ENCODE measurements at regions not wholly inside any gene's neighbourhood (a gene's known extent, or its start where the extent isn't known, plus 50 kb on each side); places are given as distances from the start of the nearest gene placed in this dataset.
A peak's percentile ranks its signal among the peaks of the same experiment; 100 is the strongest.

- peak; percentile 72; the same call in 1 of the 2 replicates for TF ChIP-seq HLTF (IDR thresholded peaks at IDR 0.05)
- TF ChIP-seq CREM (IDR thresholded peaks at IDR 0.05; ENCODE audit: low read depth), result peak; percentile 65
- TF ChIP-seq MTF1 (CRISPR knock-in tag; IDR thresholded peaks at IDR 0.05; ENCODE audit: borderline replicate concordance), result no peak
- TF ChIP-seq MAFK (IDR thresholded peaks at IDR 0.05; ENCODE audit: low read length), result 0 out of 2 replicates have a peak, but pooled peaks have one; percentile 4
- peak; percentile 14; the same call in 1 of the 2 replicates for TF ChIP-seq TEAD2 (tag; IDR thresholded peaks at IDR 0.05)
- TF ChIP-seq MXI1 (IDR thresholded peaks at IDR 0.05; ENCODE audit: low read depth, low read length), result no peak
- TF ChIP-seq KDM2B (CRISPR knock-in tag; IDR thresholded peaks at IDR 0.05), result no peak
- no peak for TF ChIP-seq ZSCAN29 (IDR thresholded peaks at IDR 0.05)
- TF ChIP-seq ZZZ3 (IDR thresholded peaks at IDR 0.05), result no peak
- no peak for TF ChIP-seq ZNF316 (IDR thresholded peaks at IDR 0.05)
- TF ChIP-seq FOXJ2 (tag; IDR thresholded peaks at IDR 0.05), result peak; percentile 79
- TF ChIP-seq ELF4 (CRISPR knock-in tag; IDR thresholded peaks at IDR 0.05), result no peak
- no peak for TF ChIP-seq HIVEP1 (CRISPR knock-in tag; IDR thresholded peaks at IDR 0.05)
- 0 out of 2 replicates have a peak, but pooled peaks have one; percentile 36 for TF ChIP-seq HBP1 (CRISPR knock-in tag; IDR thresholded peaks at IDR 0.05)
- no peak for TF ChIP-seq ZNF174 (CRISPR knock-in tag; IDR thresholded peaks at IDR 0.05)
- TF ChIP-seq TFAM (CRISPR knock-in tag; conservative IDR thresholded peaks at IDR 0.05), result no peak
- TF ChIP-seq JUND (IDR thresholded peaks at IDR 0.05; ENCODE audit: borderline replicate concordance, low read depth, low read length), result no peak
- peak; percentile 8; the same call in 1 of the 3 replicates for TF ChIP-seq JUND (tag; IDR thresholded peaks at IDR 0.05; ENCODE audit: borderline replicate concordance, low read depth, low read length)
- TF ChIP-seq RFX7 (CRISPR knock-in tag; IDR thresholded peaks at IDR 0.05), result no peak
- TF ChIP-seq GTF2B (IDR thresholded peaks at IDR 0.05; ENCODE audit: extremely low read depth, insufficient read length), result no peak
- TF ChIP-seq HMGXB4 (CRISPR knock-in tag; IDR thresholded peaks at IDR 0.05), result no peak
These were observed 100.0 kb upstream of the CITED2 start (continued) for GRCh38 chr6:139474145-139475108.

Measured in K562 (cell line).